Breast epithelium (tissue), 3 donors: ENCODE measurements at regions not wholly inside any gene's neighbourhood (a gene's known extent, or its start where the extent isn't known, plus 50 kb on each side); places are given as distances from the start of the nearest gene placed in this dataset.

Experiments
- CTCF ChIP-seq, 3 donors: fragments of 450-650 bp; IDR thresholded peaks; one replicate each; pipeline ENCODE4 v1.5.1; 2016 to 2017; ENCODE audit warnings: antibody characterized with exemption in 3 of 3, mild to moderate bottlenecking in 3 of 3, moderate library complexity in 3 of 3
- POLR2A ChIP-seq: fragments of 450-650 bp; IDR thresholded peaks from one replicate; pipeline ENCODE4 v1.6.1; 2016; ENCODE audit warnings: antibody characterized with exemption, mild to moderate bottlenecking, moderate library complexity
- POLR2AphosphoS5 ChIP-seq, 3 donors: sonication (generic); formaldehyde crosslinking; IDR thresholded peaks; one replicate each; pipeline ENCODE4 v1.6.1; 2017; ENCODE audit warnings: antibody characterized with exemption in 3 of 3

DNA sequence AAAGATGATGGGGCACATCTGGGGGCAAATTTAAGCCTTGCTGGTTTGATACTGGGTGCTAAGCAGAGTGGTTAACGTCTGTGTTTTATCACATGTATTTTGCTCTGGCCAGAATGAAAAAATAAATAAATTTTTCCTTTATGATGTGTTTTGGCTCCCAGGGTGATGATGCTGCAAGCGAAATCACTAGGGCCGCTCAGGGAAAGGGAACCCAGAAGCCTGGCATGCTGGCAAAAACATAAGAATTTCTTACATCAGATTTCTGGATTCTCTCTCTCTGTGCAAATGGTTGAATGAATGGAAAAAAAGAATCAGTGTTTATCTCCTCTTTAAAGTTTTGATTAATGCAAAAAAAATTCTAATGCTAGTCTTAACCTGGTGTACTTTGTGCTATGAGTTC is 1975.2 kb upstream of the C9orf72 start:
- TF ChIP-seq CTCF (IDR thresholded peaks at IDR 0.05) = no peak
- TF ChIP-seq POLR2A = no peak
- TF ChIP-seq POLR2AphosphoS5 (IDR thresholded peaks at IDR 0.05) = no peak
